Activated B cell treated with CpG ODN at 0.5 μM for 24 hours (primary cell): ENCODE measurements at regions not wholly inside any gene's neighbourhood (a gene's known extent, or its start where the extent isn't known, plus 50 kb on each side); places are given as distances from the start of the nearest gene placed in this dataset.

Experiments used
- ATAC-seq: fragments of 200-7000 bp; cut with Tn5 transposase; one replicate; pipeline ENCODE4 v1.10.0; 2021; ENCODE audit warnings: low read depth, mild to moderate bottlenecking, moderate library complexity
- CTCF ChIA-PET: fragments of 350-600 bp; sonication (Branson Sonifier 250); formaldehyde crosslinking; loops from one replicate; lab custom pipeline; 2021; ENCODE audit warnings: antibody characterized with exemption; lab: Charles Lee
- POLR2A ChIA-PET: fragments of 350-600 bp; sonication (Branson Sonifier 250); formaldehyde crosslinking; loops from one replicate; lab custom pipeline; 2021; ENCODE audit warnings: antibody characterized with exemption; lab: Charles Lee
- DNase-seq: peaks from one replicate; pipeline ENCODE4 v3.0.0; 2022
- H3K27ac Mint-ChIP-seq: one replicate; pipeline ENCODE4 v1.8.0; 2020; ENCODE audit warnings: mixed read lengths
- H3K27me3 Mint-ChIP-seq: one replicate; pipeline ENCODE4 v1.8.0; 2021; ENCODE audit warnings: mixed read lengths
- H3K36me3 Mint-ChIP-seq: one replicate; pipeline ENCODE4 v1.8.0; 2021; ENCODE audit warnings: low read depth, mixed read lengths
- H3K4me1 Mint-ChIP-seq: one replicate; pipeline ENCODE4 v1.8.0; 2021; ENCODE audit warnings: mixed read lengths
- H3K4me3 Mint-ChIP-seq: one replicate; pipeline ENCODE4 v1.8.0; 2020; ENCODE audit warnings: mild to moderate bottlenecking, mixed read lengths
- H3K9me3 Mint-ChIP-seq: one replicate; pipeline ENCODE4 v1.8.0; 2020; ENCODE audit warnings: mixed read lengths
- intact Hi-C: fragments of 100-400 bp; cut with micrococcal nuclease; formaldehyde crosslinking; loops from one replicate; pipeline ENCODE4 v1.15.1; 2024
- TF ChIP-seq, protein P1 (sequence below): fragments of 200-600 bp; IDR thresholded peaks from one replicate; pipeline ENCODE4 v1.8.0; 2022; ENCODE audit warnings: antibody characterized with exemption, mild to moderate bottlenecking

DNA sequence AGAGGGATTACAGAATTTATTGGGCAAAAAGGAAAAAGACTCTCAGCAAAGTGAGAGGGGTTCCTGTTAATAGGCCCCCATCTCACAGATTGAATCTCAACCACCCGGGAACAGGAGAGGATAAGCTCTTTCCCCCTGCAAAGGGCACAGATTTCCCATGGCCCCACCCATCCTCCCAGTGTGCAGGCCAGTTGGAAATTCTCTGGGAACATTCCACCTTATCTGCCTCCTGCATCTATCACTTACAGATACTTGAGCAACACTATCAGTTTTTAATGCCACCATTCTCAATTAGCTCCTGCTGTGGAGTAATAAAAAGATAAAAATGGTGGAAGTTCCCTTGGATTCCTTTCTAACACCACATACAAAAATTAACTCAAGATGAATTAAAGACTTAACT, 350.0 kb upstream of the BCHE start:
- Mint-ChIP-seq H3K9me3 (peaks cover 5% of the 10 kb centered on the region), H3K4me3 (no peak overlapping the region), H3K36me3 (no peaks in the 10 kb centered on the region), H3K4me1 (no peaks in the 10 kb centered on the region), H3K27ac (no peak overlapping the region), H3K27me3 (no peaks in the 10 kb centered on the region)
- TF ChIP-seq, protein P1, sequence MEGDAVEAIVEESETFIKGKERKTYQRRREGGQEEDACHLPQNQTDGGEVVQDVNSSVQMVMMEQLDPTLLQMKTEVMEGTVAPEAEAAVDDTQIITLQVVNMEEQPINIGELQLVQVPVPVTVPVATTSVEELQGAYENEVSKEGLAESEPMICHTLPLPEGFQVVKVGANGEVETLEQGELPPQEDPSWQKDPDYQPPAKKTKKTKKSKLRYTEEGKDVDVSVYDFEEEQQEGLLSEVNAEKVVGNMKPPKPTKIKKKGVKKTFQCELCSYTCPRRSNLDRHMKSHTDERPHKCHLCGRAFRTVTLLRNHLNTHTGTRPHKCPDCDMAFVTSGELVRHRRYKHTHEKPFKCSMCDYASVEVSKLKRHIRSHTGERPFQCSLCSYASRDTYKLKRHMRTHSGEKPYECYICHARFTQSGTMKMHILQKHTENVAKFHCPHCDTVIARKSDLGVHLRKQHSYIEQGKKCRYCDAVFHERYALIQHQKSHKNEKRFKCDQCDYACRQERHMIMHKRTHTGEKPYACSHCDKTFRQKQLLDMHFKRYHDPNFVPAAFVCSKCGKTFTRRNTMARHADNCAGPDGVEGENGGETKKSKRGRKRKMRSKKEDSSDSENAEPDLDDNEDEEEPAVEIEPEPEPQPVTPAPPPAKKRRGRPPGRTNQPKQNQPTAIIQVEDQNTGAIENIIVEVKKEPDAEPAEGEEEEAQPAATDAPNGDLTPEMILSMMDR = no peak
- ChIA-PET CTCF (no interaction called here), POLR2A (no interaction called here)
- intact Hi-C loops = no loop called here
- DNase-seq (no peak), ATAC-seq (no peak)

DNA sequence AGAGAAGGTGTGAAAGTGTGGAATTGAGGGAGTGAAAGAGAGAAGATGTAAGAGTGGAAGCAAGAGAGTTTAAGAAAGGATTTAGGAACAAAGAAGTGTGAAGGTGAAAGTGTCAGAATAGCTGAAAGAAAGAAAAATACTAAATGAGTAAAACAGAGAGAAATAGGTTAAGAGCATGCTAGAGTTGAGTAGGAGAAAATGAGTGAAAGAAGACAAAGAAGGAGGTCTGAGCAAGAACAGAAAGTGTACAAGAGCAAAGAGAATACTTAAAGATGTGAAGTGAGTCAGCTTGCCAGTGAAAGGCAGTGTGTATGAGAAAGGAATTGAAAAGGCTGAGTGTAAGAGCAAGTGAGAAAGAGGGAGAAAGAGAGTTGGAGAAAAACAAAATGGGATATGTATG, 348.8 kb upstream of the BCHE start:
- DNase-seq (no peak), ATAC-seq (no peak)
- H3K4me1 Mint-ChIP-seq = no peaks in the 10 kb centered on the region
- H3K27me3 Mint-ChIP-seq = no peaks in the 10 kb centered on the region
- no peaks in the 10 kb centered on the region for H3K36me3 Mint-ChIP-seq
- intact Hi-C loops = no loop called here
- peaks cover 5% of the 10 kb centered on the region for H3K9me3 Mint-ChIP-seq
- POLR2A ChIA-PET = no interaction called here
- no peak overlapping the region for H3K4me3 Mint-ChIP-seq
- CTCF ChIA-PET = no interaction called here
- TF ChIP-seq, protein P1 = no peak
- H3K27ac Mint-ChIP-seq = no peak overlapping the region

DNA sequence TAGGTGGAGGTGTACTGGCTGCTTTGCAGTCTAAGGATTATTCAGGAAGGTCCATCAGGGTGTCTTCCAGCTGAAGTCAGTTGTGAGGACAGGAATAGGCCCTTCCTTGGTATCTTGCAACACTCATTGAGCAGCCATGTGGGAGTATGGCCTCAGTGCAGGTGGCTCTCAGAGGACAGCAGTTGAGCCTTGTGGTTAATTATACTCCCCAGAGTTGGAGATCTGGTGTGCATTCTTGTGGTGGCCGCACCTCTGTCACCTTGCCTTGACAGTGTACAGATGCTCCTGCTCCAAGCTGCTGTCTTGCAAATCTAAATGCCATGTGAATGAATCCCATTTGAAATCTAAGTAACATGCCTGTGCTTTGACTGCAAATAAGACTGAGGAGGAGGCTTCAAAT, 339.9 kb upstream of the BCHE start:
- POLR2A ChIA-PET = no interaction called here
- H3K27ac Mint-ChIP-seq = no peak overlapping the region
- DNase-seq = no peak

DNA sequence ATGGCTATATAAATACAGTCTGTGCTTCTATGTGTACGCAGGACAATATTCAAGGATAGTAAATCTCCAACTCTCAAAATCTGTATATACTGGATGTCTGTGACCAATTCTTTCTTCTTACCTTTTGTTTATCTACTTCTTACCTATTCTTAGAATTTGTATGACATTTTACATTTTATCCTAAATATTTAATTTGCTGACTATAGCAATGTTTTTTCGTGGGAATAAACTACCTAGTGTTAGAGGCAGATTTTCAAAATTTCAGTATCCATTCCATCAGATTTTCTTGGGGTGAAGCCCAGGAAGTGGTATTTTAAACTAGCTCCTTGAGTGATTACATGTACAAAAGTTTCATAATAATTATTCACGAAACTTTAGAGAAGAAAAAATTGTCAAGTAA, 334.5 kb upstream of the BCHE start:
- Mint-ChIP-seq H3K36me3 (no peaks in the 10 kb centered on the region), H3K4me1 (no peaks in the 10 kb centered on the region), H3K27me3 (no peaks in the 10 kb centered on the region), H3K4me3 (no peak overlapping the region), H3K9me3 (peaks cover 2% of the 10 kb centered on the region), H3K27ac (no peak overlapping the region)
- DNase-seq (no peak), ATAC-seq (no peak)
- ChIA-PET POLR2A (no interaction called here), CTCF (no interaction called here)
- intact Hi-C loops = no loop called here
- TF ChIP-seq, protein P1 = no peak

More for the DNA sequence above, 339.9 kb upstream of the BCHE start:
- intact Hi-C loops = no loop called here
- no peaks in the 10 kb centered on the region for H3K4me1 Mint-ChIP-seq
- H3K9me3 Mint-ChIP-seq = peaks cover 2% of the 10 kb centered on the region
- no peak for ATAC-seq
- no peaks in the 10 kb centered on the region for H3K27me3 Mint-ChIP-seq
- CTCF ChIA-PET = no interaction called here
- TF ChIP-seq, protein P1 = no peak
- no peak overlapping the region for H3K4me3 Mint-ChIP-seq
- H3K36me3 Mint-ChIP-seq = no peaks in the 10 kb centered on the region

DNA sequence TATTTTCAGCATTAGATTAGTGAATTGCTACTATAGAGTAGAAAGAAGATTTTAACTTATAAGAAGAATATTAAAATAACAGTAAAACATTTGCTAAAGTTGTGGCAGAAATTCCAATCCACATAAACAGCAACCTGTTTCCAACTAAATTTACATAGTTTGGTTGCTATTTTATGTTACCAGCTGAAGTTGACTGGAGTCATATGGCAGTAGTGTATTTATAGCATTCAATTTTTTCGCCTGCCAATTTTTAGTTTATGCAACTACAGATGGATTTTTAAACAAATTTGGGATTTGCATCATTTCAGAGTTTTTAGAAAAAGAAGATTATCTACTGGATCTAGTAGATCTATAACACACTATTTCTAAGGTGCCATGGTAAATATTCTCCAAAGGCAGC, 332.5 kb upstream of the BCHE start:
- DNase-seq (no peak), ATAC-seq (no peak)
- Mint-ChIP-seq H3K9me3 (peaks cover 4% of the 10 kb centered on the region), H3K27ac (no peak overlapping the region), H3K36me3 (no peaks in the 10 kb centered on the region), H3K27me3 (no peaks in the 10 kb centered on the region), H3K4me3 (no peak overlapping the region), H3K4me1 (no peaks in the 10 kb centered on the region)
- ChIA-PET CTCF (no interaction called here), POLR2A (no interaction called here)
- TF ChIP-seq, protein P1 = no peak
- intact Hi-C loops = no loop called here
